ENCODE measurements at regions not wholly inside any gene's neighbourhood (a gene's known extent, or its start where the extent isn't known, plus 50 kb on each side); places are given as distances from the start of the nearest gene placed in this dataset.

DNA sequence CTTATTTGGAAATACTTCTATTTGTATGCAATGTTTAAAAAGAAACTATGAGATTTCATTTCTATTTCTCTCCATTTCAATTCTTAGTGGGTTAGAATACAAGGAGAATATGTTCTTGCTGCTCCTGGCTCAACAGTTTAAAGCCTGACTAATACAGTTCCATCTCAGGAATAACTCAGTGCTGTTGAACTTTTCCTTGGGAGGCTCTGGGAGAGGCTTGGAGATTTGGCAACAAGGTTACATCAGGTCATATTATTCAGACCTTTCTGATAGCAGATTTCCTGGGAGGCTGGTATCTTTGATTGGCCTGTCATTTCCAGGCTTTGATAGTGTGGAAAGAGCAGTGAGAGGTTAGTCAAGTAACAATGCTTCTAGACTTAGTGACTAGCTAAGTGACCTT lies 481.7 kb upstream of the KLF4 start:
- DNase-seq = no peak

DNA sequence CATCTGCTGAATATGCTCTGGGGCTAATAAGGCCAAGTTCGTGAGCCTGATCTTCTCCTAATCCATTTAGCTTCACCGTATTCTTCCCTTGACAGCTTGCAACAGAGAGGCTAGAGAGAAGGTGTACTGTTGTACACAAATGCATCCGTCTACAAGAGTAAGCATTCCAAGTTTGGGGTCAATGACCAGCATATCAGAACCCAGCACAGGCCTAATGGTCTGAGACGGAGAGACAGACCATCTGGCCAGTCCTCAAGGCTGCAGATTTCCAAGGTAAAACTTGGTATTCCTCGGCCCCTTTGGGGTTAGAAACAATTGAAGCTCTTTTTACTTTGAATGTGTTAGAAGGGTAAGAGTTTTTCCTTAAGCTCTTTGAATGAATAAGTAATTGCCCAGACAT lies 481.2 kb upstream of the KLF4 start:
- DNase-seq = no peak

DNA sequence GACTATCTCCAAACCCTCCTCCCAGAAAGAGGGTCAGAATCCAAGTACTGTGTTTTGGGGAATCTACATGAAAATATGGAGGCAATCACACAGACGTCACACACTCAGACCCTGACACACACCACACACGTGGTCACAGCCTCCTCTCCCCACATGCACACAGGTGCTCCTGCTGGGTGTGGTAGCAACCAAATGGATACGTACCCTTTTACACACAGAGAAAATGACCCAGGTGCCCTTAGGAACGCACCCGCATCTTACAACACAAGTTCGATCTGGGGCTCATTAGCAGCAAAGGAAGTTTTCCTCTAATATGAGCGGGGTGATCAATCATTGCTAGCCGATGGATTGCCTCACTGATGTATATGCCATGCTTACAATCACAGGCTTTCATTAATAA lies 480.2 kb upstream of the KLF4 start:
- no peak for DNase-seq

- no peak for DNase-seq
These were observed 479.6 kb upstream of the KLF4 start for GRCh38 chr9:107969141-107969540.

DNA sequence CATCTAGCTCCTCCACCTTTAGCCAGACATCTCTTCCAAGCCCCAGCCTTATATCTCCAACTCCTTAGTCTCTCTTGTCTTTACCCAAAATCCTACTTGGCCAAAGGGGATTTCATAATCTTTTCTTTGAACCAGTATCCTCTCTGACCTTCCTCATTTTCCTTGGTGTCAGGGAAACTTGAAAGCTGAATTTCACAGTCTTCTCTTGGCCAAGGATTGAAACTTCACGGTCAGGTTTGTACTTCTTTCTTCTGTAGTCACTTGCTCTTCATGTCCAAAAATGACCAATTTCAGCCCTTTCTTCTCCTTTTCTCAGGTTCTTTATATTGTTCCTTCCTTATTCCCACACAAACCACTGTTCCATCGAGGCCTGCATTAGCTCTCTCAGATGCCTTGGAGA lies 473.7 kb upstream of the KLF4 start:
- DNase-seq = no peak

- no peak for DNase-seq
These were observed 471.3 kb upstream of the KLF4 start for GRCh38 chr9:107960916-107961315.

DNA sequence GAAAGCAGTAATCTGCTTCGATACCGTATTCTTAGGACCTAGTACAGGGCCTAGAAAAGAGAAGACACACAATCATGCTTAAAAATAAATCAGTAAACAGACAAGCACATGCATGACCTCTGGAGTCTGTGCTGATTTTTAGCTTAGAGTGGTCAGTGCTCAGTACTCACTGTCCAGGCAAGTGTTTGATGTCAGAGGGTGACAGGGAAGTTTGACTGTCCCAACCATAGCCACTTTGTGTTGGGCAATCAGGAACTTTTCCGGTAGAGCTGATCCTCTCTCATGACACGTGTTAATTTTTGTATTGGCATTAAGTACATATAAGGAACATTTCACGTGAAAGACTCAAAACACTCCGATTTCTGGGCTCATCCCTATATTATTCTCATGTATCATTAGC lies 464.7 kb upstream of the KLF4 start:
- no peak for DNase-seq

DNA sequence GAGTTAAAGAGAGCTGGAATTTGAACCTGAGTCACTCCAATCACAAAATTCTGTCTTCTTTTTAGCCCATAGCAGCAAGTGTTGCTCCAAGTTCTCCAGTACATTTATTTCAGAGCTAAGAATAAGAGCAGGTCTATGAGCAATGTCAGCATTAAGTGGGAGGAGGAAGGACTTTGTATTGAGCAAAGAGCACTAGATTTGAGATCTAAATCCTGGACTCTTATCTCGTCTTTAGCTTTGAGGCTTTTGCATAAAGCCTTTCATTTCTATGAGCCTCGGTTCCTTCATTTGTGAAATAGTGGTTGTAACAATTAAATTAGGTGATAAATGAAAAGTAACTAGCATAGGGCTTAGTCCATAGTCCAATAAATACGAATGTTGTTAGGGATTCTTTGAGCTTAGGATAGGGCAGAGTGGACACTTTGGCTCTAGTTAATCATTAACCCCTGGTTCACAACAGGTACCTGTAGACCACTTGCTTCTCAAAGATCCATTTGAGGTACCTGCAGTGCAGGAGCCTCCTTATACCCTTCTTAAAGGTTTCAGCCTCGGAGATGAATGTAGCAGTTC lies 464.1 kb upstream of the KLF4 start:
- DNase-seq = no peak

DNA sequence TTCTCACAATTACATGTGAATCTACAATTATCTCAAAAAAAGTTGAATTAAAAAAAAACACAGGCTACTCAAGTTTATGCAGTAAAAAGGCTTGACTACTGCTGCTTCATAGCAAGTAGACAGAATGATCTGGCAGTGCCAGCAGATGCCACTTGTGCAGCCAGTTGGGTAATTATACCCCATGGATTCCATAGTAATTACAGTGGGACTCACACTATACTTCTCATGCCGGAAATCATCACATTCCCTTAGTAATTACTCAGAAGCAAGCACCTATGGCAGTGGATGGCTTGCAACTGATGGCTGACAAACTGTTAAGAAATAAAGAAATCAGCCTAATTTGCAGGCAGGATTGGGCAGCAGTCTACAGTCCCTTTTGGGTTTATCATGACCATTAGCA lies 463.2 kb upstream of the KLF4 start:
- DNase-seq = no peak

DNA sequence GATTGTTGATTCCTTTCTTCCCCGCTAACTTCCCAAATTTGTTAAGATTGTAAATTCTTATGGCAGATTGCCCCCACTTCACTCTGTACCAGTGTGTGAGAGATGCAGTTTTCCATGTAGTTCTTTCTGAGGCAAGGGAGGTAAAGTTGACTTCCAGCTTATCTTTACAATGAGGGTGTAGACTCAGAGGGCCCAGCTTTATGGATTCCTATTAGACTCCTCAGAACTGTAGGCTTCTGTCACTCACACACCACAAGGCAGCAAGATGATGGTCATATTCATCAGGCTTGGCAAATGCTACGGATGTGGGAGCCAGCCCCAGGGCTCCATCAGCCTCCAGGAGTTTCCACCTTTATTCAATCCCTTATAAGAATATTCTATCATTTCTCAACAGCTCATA lies 461.9 kb upstream of the KLF4 start:
- no peak for DNase-seq

GRCh38 chr9:107949061-107949460 lies 459.5 kb upstream of the KLF4 start:
- no peak for DNase-seq

DNA sequence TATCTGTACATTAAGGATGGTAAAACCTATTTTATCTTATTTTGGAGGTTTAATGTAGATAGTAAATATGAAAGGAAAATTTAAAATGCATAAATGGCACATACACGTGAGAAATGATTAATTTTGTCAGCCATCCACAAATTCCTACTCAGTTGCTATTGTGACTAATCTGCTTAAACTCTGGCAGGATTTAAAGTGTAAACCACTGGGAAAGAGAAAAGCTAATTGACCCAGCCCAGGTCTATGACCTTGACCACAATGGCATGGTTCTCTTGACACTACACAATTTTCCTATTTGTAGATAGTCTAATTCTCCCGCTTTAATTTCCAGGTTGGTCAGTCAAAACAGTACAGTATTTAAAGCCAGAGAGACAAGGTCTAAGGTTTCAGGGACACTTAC lies 459.0 kb upstream of the KLF4 start:
- DNase-seq = no peak

DNA sequence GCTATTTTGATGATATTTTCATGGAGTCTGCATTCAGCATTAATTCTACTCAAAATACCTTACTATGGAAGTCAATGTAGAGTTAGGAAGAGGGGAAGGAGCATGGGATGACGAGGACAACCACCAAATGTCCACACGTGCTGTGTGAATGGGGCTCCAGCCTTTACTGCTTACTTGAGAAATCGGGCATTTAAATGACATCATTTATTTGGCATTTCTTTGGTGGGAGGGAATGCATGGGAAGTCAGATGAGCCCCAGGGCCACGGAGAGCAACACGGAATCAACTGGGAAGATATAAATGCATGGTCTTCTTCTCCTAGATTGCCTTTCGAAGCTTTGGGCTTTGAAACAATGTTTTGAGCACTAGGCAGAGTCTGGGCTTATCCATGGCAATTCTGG lies 458.5 kb upstream of the KLF4 start:
- DNase-seq = no peak

DNA sequence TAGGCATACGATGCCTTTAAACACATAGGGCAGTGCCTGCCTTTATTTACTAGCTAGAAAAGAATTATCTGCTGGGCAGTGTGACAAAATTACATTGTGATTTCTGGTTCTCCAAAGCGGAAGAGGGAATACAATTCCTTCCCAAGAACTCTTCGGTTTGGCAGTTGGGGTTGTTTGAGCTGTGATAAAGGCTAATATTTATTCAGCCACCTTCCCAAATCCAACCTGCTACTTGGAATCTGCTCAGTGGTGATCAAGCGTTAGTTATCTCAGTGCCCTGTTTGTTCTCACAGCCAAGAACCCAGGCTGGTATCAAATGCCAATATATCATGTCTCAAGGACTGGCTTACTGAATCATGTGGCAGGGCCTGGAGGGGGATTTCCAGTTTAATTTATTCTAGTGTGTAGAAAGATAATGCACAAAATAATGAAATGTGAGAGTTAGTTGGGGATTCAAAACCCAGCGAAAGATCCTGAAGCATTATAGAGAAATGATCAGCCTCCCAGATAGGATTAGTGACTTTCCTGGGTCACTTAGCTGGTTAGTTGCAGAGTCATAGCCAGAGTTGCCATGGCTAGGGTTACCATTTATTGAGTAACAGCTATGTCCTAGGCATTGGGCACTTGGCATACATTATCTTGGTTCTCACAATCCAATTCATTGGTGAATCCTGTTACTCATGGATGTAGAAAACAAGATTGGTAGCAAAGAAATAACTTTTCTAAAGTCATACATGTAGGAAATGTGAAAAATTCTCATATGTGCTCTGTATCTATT lies 457.0 kb upstream of the KLF4 start:
- DNase-seq = no peak

DNA sequence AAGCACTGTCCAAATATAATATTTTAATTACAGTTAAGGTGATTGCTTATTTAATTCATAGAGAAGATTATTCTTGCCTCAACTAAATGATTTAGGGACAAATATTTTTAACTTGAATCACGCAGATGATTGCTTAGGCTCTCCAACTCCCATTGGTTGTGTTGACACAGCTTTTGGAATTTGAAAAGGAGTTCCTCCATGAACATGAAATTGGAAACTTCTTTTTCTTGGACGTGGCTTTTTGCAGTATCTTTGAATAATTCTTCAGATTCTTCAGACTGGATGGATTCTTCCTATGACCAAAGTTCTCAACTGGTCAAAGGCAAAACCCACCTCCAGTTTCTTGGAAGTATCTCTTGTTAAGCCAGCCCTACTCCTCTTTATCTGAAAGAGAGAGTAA lies 456.4 kb upstream of the KLF4 start:
- no peak for DNase-seq

GRCh38 chr9:107945493-107945892 lies 455.9 kb upstream of the KLF4 start:
- DNase-seq = no peak

GRCh38 chr9:107944387-107944786 lies 454.8 kb upstream of the KLF4 start:
- DNase-seq = no peak

DNA sequence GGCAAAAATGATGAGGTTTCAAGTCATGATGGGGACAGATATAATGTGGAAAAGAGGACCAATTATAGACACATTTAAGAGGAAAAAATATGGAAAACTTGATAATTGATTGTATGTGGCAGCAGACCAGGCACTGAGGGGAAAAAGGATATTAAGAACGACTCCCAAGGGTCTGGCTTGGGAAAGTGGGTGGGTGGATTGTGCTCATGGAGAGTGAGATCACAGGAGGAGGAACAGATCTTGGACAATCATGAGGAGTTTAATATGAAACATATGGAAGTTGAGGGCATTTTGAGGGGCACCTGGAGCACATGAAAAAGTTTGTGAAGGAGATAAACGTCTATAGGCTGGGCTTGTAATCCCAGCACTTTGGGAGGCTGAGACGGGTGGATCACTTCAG lies 454.3 kb upstream of the KLF4 start:
- no peak for DNase-seq

DNA sequence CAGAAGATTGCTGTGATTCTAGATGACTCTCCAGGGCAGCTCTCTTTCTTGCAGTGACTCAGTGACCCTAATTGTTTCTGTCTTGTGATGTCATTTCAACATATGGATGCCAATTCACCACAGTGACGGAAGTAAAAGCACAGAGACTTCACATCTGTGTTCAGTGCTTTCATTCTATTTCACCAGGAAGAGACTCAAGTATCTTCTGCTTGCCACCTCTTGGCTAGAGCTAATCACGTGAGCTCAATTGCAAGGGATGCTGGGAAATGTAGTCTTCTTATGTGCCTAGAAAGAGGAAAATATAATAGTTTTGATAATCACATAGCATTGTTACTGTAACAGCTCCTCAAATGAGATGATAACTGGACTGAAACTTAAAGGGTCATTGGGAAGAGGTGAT lies 453.3 kb upstream of the KLF4 start:
- no peak for DNase-seq

- DNase-seq = no peak
These were observed 452.7 kb upstream of the KLF4 start for GRCh38 chr9:107942291-107942690.

- DNase-seq = no peak
These were observed 451.3 kb upstream of the KLF4 start for GRCh38 chr9:107940616-107941595.

- DNase-seq = no peak
These were observed 449.3 kb upstream of the KLF4 start for GRCh38 chr9:107938801-107939386.

- no peak for DNase-seq
These were observed 446.4 kb upstream of the KLF4 start for GRCh38 chr9:107935931-107936330.
